Erythroblast (primary cell): ENCODE measurements at regions not wholly inside any gene's neighbourhood (a gene's known extent, or its start where the extent isn't known, plus 50 kb on each side); places are given as distances from the start of the nearest gene placed in this dataset.

Experiments
- GATA1 ChIP-seq: IDR thresholded peaks from 2 replicates; pipeline ENCODE4 v1.6.1; 2011; ENCODE audit warnings: low read depth, mild to moderate bottlenecking, control low read depth, low read length, moderate library complexity
- POLR2A ChIP-seq: IDR thresholded peaks from 2 replicates; pipeline ENCODE4 v1.6.1; 2011; ENCODE audit warnings: mild to moderate bottlenecking, low read length

DNA sequence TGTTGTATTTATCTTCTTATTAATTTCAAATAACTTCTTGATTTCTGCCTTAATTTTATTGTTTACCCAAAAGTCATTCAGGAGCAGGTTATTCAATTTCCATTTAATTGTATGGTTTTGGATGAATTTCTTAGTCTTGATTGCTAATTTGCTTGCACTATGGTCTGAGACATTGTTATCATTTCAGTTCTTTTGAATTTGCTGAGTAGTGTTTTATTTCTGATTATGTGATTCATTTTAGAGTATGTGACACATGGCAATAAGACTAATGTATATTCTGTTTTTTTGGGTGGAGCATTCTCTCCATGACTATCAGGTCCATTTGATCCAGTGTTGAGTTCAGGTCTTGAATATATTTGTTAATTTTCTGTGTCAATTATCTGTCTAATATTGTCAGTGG lies 236.7 kb downstream of the EDA2R start:
- TF ChIP-seq POLR2A (no peak), GATA1 (no peak)
